ENCODE measurements at regions not wholly inside any gene's neighbourhood (a gene's known extent, or its start where the extent isn't known, plus 50 kb on each side); places are given as distances from the start of the nearest gene placed in this dataset.

DNA sequence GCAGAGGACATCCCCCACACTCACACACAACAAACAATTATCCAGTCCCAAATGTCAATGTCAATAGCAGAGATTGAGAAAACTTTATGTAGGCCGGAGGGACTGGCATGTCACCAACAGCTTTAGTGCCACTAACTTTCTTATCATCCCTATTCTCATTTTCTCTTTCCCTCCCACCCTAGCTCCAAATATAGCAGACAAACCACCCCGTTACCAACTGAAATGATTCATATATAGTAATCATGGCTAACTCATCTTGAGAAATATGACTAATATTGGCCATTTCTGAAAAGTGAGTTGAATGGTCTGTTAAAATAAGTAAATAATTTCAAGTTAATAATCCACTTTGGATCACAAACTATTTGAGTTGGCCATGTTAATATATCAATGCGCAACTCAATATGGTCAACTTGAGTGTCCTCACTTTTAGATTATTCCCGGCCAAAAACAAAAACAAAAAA is 242.1 kb upstream of the RND3 start:
- no peak for DNase-seq
- no peak overlapping the region for H3K4me3 ChIP-seq (ENCODE audit: low read length in 2 of 2)
- ChIA-PET POLR2A (ENCODE audit: partially characterized antibody) (no interaction called here), CTCF (ENCODE audit: partially characterized antibody) (no interaction called here)
- Mint-ChIP-seq H3K27me3 (no peaks in the 10 kb centered on the region), H3K9me3 (peaks cover 0 to 1% (median 0%) of the 10 kb centered on the region in 8 donors), H3K4me3 (no peak overlapping the region), H3K27ac (no peak overlapping the region), H3K36me3 (no peaks in the 10 kb centered on the region), H3K4me1 (no peaks in the 10 kb centered on the region)
- no peaks in the 10 kb centered on the region for H3K36me3 ChIP-seq (ENCODE audit: insufficient read depth, low read length)
- no peaks in the 10 kb centered on the region for H3K9me3 ChIP-seq (ENCODE audit: control insufficient read depth in 1 of 2, low read length in 2 of 2)
- intact Hi-C loops (cut with micrococcal nuclease): no loop called here
- no peaks in the 10 kb centered on the region for H3K4me1 ChIP-seq (ENCODE audit: insufficient read depth, low read length)
- no peaks in the 10 kb centered on the region for H3K27me3 ChIP-seq (ENCODE audit: insufficient read depth, low read length)
- no peak overlapping the region for H3K27ac ChIP-seq (ENCODE audit: low read depth, low read length)

DNA sequence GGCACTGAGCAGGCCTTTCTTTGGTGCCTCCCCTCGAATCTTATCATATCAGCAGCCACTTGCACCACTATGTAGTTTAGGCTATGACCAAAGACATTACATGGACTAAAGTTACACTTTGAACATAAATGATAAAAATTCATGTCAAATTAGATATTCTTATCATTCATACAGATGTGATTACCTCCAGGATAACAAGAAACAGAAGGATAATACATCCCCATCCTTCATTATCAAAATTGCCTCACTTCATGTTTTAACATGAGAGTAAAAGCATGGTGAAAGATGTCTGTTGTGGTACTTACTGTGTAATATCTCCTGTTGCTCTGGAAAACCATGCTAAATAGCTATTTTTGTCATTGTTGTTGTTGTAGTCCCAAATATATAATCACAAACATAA is 230.8 kb upstream of the RND3 start:
- Mint-ChIP-seq H3K36me3 (no peaks in the 10 kb centered on the region), H3K27ac (no peak overlapping the region), H3K4me3 (no peak overlapping the region), H3K4me1 (no peaks in the 10 kb centered on the region), H3K27me3 (no peaks in the 10 kb centered on the region), H3K9me3 (peaks cover 0 to 11% (median 1%) of the 10 kb centered on the region in 8 donors)
- DNase-seq: no peak
- H3K36me3 ChIP-seq (ENCODE audit: insufficient read depth, low read length): no peaks in the 10 kb centered on the region
- H3K4me1 ChIP-seq (ENCODE audit: insufficient read depth, low read length): no peaks in the 10 kb centered on the region
- H3K4me3 ChIP-seq (ENCODE audit: low read length in 2 of 2): no peak overlapping the region
- no peaks in the 10 kb centered on the region for H3K27me3 ChIP-seq (ENCODE audit: insufficient read depth, low read length)
- intact Hi-C loops (cut with micrococcal nuclease): no loop called here
- no peaks in the 10 kb centered on the region for H3K9me3 ChIP-seq (ENCODE audit: control insufficient read depth in 1 of 2, low read length in 2 of 2)
- H3K27ac ChIP-seq (ENCODE audit: low read depth, low read length): no peak overlapping the region
- ChIA-PET POLR2A (ENCODE audit: partially characterized antibody) (no interaction called here), CTCF (ENCODE audit: partially characterized antibody) (no interaction called here)

DNA sequence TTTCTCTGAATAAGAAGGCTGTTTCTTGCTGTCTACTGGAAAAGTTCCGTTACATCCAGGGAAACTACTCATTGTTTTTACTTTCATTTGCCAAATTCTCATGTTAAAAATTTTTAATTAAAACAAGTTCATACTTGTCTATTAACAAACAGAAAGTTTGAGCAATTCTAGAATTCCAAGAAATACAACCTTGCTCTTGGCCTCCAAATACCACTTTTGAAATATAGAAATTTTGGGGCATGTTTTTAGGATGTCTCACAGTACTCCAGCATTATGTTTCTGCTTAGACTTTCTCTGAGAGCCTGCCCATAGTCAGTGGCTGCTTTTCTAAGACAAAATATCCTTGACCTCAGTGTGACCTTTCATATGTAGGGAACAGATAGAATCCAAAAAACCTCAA is 228.7 kb upstream of the RND3 start:
- H3K27me3 ChIP-seq (ENCODE audit: insufficient read depth, low read length): no peaks in the 10 kb centered on the region
- POLR2A ChIA-PET (ENCODE audit: partially characterized antibody): no interaction called here
- H3K27ac ChIP-seq (ENCODE audit: low read depth, low read length): no peak overlapping the region
- no peaks in the 10 kb centered on the region for H3K36me3 ChIP-seq (ENCODE audit: insufficient read depth, low read length)
- Mint-ChIP-seq H3K4me1 (no peaks in the 10 kb centered on the region), H3K27ac (no peak overlapping the region), H3K36me3 (no peaks in the 10 kb centered on the region), H3K4me3 (no peak overlapping the region), H3K9me3 (peaks cover 0 to 15% (median 1%) of the 10 kb centered on the region in 8 donors), H3K27me3 (no peaks in the 10 kb centered on the region)
- intact Hi-C loops (cut with micrococcal nuclease): no loop called here
- no peaks in the 10 kb centered on the region for H3K4me1 ChIP-seq (ENCODE audit: insufficient read depth, low read length)
- no peak overlapping the region for H3K4me3 ChIP-seq (ENCODE audit: low read length in 2 of 2)
- no peaks in the 10 kb centered on the region for H3K9me3 ChIP-seq (ENCODE audit: control insufficient read depth in 1 of 2, low read length in 2 of 2)
- DNase-seq: no peak
- CTCF ChIA-PET (ENCODE audit: partially characterized antibody): no interaction called here

DNA sequence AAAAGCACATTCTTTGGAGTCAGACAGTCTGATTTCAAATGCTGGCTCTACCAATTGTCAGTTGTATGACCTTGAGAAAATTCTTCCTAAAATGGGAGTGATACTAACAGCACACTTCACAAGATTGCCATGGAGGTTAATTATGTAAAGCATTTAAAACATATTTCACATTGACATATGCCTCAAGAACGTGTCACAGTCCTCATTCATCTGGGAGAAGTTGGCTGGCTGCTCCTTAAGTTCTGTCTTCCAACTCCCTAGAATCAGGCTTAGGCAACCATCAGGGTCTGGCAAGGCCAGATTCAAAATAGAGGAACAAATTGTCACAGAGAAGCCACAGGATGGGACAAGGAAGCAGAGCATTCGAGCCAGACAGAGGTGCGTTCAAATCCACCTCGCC is 228.0 kb upstream of the RND3 start:
- ChIA-PET POLR2A (ENCODE audit: partially characterized antibody) (no interaction called here), CTCF (ENCODE audit: partially characterized antibody) (no interaction called here)
- no peaks in the 10 kb centered on the region for H3K36me3 ChIP-seq (ENCODE audit: insufficient read depth, low read length)
- H3K27ac Mint-ChIP-seq: no peak overlapping the region
- H3K27me3 ChIP-seq (ENCODE audit: insufficient read depth, low read length): no peaks in the 10 kb centered on the region
- H3K4me1 ChIP-seq (ENCODE audit: insufficient read depth, low read length): no peaks in the 10 kb centered on the region
- H3K9me3 ChIP-seq (ENCODE audit: control insufficient read depth in 1 of 2, low read length in 2 of 2): no peaks in the 10 kb centered on the region
- no peaks in the 10 kb centered on the region for H3K4me1 Mint-ChIP-seq
- no peak overlapping the region for H3K27ac ChIP-seq (ENCODE audit: low read depth, low read length)
- peaks cover 0 to 14% (median 0%) of the 10 kb centered on the region in 8 donors for H3K9me3 Mint-ChIP-seq
- DNase-seq: no peak
- H3K27me3 Mint-ChIP-seq: no peaks in the 10 kb centered on the region
- no peaks in the 10 kb centered on the region for H3K36me3 Mint-ChIP-seq
- no peak overlapping the region for H3K4me3 ChIP-seq (ENCODE audit: low read length in 2 of 2)
- no peak overlapping the region for H3K4me3 Mint-ChIP-seq
- intact Hi-C loops (cut with micrococcal nuclease): no loop called here

DNA sequence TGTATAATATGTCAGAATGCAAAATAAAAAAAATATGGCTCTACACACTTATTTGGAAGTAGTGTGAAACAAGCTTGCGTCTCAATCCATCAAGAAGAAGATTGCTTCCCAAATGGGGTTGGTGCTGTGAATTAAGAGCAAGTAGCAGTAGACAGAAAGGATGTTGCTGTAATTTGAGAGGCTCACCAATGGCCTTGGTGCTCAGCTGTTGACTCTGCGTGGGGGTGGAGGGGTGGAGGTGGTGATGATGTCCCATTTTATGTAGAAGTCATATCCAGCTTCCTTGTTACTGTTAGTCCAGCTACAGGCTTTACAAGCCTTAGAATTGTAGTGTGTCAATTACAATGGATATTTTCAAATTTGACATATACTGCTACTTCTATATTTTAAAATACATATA is 223.4 kb upstream of the RND3 start:
- CTCF ChIA-PET (ENCODE audit: partially characterized antibody): no interaction called here
- intact Hi-C loops (cut with micrococcal nuclease): no loop called here
- no peaks in the 10 kb centered on the region for H3K27me3 ChIP-seq (ENCODE audit: insufficient read depth, low read length)
- no peaks in the 10 kb centered on the region for H3K27me3 Mint-ChIP-seq
- H3K27ac ChIP-seq (ENCODE audit: low read depth, low read length): no peak overlapping the region
- H3K4me3 ChIP-seq (ENCODE audit: low read length in 2 of 2): no peak overlapping the region
- H3K9me3 ChIP-seq (ENCODE audit: control insufficient read depth in 1 of 2, low read length in 2 of 2): no peaks in the 10 kb centered on the region
- no peak overlapping the region for H3K27ac Mint-ChIP-seq
- no peaks in the 10 kb centered on the region for H3K4me1 ChIP-seq (ENCODE audit: insufficient read depth, low read length)
- no peaks in the 10 kb centered on the region for H3K36me3 ChIP-seq (ENCODE audit: insufficient read depth, low read length)
- H3K4me1 Mint-ChIP-seq: no peaks in the 10 kb centered on the region
- no peak for DNase-seq
- peaks cover 0 to 9% (median 0%) of the 10 kb centered on the region in 8 donors for H3K9me3 Mint-ChIP-seq
- POLR2A ChIA-PET (ENCODE audit: partially characterized antibody): no interaction called here
- no peak overlapping the region for H3K4me3 Mint-ChIP-seq
- H3K36me3 Mint-ChIP-seq: no peaks in the 10 kb centered on the region

DNA sequence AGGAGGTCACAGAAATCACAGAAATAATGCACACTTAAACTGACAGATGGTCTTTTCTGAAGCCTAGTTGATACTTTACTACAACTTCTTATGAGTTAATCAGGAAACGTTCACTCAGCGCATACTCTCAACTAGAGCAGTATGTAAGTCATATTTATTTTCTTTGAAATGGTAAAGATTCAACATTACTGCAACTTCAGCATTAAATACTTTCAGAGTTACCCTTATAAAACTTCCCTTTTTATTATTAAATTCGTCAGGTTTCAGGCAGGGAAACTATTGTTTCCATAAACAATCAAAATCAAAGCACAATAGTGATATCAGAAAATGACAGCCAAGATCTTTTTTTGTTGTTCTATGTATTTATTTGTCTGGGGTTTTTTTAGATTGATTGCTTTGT is 222.6 kb upstream of the RND3 start:
- Histone ChIP-seq H3K4me3 (ENCODE audit: low read length in 2 of 2) (no peak overlapping the region), H3K4me1 (ENCODE audit: insufficient read depth, low read length) (no peaks in the 10 kb centered on the region), H3K36me3 (ENCODE audit: insufficient read depth, low read length) (no peaks in the 10 kb centered on the region), H3K27ac (ENCODE audit: low read depth, low read length) (no peak overlapping the region), H3K9me3 (ENCODE audit: control insufficient read depth in 1 of 2, low read length in 2 of 2) (no peaks in the 10 kb centered on the region), H3K27me3 (ENCODE audit: insufficient read depth, low read length) (no peaks in the 10 kb centered on the region)
- no peaks in the 10 kb centered on the region for H3K27me3 Mint-ChIP-seq
- ChIA-PET CTCF (ENCODE audit: partially characterized antibody) (no interaction called here), POLR2A (ENCODE audit: partially characterized antibody) (no interaction called here)
- intact Hi-C loops (cut with micrococcal nuclease): no loop called here
- H3K9me3 Mint-ChIP-seq: peaks cover 0 to 9% (median 0%) of the 10 kb centered on the region in 8 donors
- H3K27ac Mint-ChIP-seq: no peak overlapping the region
- DNase-seq: no peak
- no peaks in the 10 kb centered on the region for H3K36me3 Mint-ChIP-seq
- H3K4me3 Mint-ChIP-seq: no peak overlapping the region
- H3K4me1 Mint-ChIP-seq: no peaks in the 10 kb centered on the region

DNA sequence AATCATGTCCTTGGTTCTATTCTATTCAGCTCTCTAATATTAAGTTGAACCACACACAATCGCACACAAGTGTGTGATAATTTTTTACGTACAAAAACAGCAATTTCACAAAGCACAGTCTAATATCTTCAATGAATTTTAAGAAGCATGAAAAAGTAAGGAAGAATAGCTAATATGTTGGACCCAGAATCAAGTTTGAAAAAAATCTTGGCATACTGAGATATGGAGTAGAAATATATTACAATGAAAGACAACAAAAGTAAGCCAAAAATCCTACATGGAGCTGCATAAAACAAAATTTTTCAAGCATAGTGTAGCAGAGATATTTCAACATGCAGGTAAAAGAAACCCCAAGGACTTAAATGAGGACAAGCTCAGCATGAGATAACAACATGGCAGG is 219.1 kb upstream of the RND3 start:
- no peaks in the 10 kb centered on the region for H3K27me3 ChIP-seq (ENCODE audit: insufficient read depth, low read length)
- Mint-ChIP-seq H3K27ac (no peak overlapping the region), H3K4me3 (no peak overlapping the region), H3K36me3 (no peaks in the 10 kb centered on the region), H3K27me3 (no peaks in the 10 kb centered on the region), H3K9me3 (peaks cover 0 to 1% (median 0%) of the 10 kb centered on the region in 8 donors), H3K4me1 (no peaks in the 10 kb centered on the region)
- DNase-seq: no peak
- no peak overlapping the region for H3K4me3 ChIP-seq (ENCODE audit: low read length in 2 of 2)
- H3K4me1 ChIP-seq (ENCODE audit: insufficient read depth, low read length): no peaks in the 10 kb centered on the region
- POLR2A ChIA-PET (ENCODE audit: partially characterized antibody): no interaction called here
- H3K36me3 ChIP-seq (ENCODE audit: insufficient read depth, low read length): no peaks in the 10 kb centered on the region
- H3K27ac ChIP-seq (ENCODE audit: low read depth, low read length): no peak overlapping the region
- no peaks in the 10 kb centered on the region for H3K9me3 ChIP-seq (ENCODE audit: control insufficient read depth in 1 of 2, low read length in 2 of 2)
- CTCF ChIA-PET (ENCODE audit: partially characterized antibody): no interaction called here
- intact Hi-C loops (cut with micrococcal nuclease): no loop called here

DNA sequence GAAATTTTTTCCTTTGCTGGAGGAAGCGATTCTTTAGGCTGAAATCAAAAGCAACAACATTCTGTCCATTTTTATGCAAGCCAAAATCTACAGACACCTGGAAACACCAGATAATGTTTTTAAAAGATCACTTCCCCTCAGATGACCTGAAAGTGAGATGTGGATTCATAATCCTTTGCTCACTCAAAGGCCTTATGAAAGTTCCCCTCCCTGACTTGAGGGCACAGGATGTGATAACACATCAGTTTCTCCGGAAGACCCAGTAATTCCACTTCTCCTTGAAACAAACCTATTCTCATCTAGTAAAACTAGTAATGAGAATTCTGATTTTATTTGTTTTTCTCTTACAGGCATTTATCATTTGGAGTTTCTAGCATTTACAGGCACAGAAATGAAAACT is 218.3 kb upstream of the RND3 start:
- no peak for DNase-seq
- intact Hi-C loops (cut with micrococcal nuclease): no loop called here
- Mint-ChIP-seq H3K27me3 (no peaks in the 10 kb centered on the region), H3K27ac (no peak overlapping the region), H3K9me3 (peaks cover 0 to 2% (median 0%) of the 10 kb centered on the region in 8 donors), H3K4me1 (no peaks in the 10 kb centered on the region), H3K36me3 (no peaks in the 10 kb centered on the region), H3K4me3 (no peak overlapping the region)
- no peaks in the 10 kb centered on the region for H3K36me3 ChIP-seq (ENCODE audit: insufficient read depth, low read length)
- no peaks in the 10 kb centered on the region for H3K4me1 ChIP-seq (ENCODE audit: insufficient read depth, low read length)
- ChIA-PET POLR2A (ENCODE audit: partially characterized antibody) (no interaction called here), CTCF (ENCODE audit: partially characterized antibody) (no interaction called here)
- no peaks in the 10 kb centered on the region for H3K27me3 ChIP-seq (ENCODE audit: insufficient read depth, low read length)
- H3K4me3 ChIP-seq (ENCODE audit: low read length in 2 of 2): no peak overlapping the region
- H3K9me3 ChIP-seq (ENCODE audit: control insufficient read depth in 1 of 2, low read length in 2 of 2): no peaks in the 10 kb centered on the region
- H3K27ac ChIP-seq (ENCODE audit: low read depth, low read length): no peak overlapping the region

All from CD4-positive, alpha-beta memory T cell (primary cell).